ENCODE measurements at regions not wholly inside any gene's neighbourhood (a gene's known extent, or its start where the extent isn't known, plus 50 kb on each side); places are given as distances from the start of the nearest gene placed in this dataset.

DNA sequence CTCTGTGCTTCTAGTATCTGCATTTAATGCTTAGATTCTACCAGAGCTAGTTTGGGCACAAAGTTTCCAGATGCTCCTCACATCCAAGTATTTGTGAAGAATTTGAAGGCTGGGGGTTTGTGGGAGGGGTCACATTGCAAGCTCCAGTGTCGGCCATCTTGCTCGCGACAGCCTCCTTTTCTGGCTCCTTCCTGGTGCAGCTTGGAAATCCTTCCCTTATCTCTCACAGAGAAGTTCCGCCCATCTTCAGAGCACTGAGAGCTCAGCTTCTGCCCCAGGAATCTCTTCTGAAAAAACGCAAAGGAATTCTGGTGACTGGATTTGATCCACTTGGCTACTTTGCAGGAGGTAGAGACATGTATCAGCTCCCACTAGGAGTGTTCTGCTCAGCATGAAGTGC, 497.5 kb downstream of the TBC1D22A start:
- Histone ChIP-seq H4K20me1 (ENCODE audit: low read depth, low read length) (no peaks in the 10 kb centered on the region), H3K9ac (ENCODE audit: low read length) (no peak overlapping the region)
- no peak for TF ChIP-seq EZH2phosphoT487 (conservative IDR thresholded peaks at IDR 0.05; ENCODE audit: low read length)
- TF ChIP-seq, protein P1, sequence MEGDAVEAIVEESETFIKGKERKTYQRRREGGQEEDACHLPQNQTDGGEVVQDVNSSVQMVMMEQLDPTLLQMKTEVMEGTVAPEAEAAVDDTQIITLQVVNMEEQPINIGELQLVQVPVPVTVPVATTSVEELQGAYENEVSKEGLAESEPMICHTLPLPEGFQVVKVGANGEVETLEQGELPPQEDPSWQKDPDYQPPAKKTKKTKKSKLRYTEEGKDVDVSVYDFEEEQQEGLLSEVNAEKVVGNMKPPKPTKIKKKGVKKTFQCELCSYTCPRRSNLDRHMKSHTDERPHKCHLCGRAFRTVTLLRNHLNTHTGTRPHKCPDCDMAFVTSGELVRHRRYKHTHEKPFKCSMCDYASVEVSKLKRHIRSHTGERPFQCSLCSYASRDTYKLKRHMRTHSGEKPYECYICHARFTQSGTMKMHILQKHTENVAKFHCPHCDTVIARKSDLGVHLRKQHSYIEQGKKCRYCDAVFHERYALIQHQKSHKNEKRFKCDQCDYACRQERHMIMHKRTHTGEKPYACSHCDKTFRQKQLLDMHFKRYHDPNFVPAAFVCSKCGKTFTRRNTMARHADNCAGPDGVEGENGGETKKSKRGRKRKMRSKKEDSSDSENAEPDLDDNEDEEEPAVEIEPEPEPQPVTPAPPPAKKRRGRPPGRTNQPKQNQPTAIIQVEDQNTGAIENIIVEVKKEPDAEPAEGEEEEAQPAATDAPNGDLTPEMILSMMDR (IDR thresholded peaks at IDR 0.05; ENCODE audit: insufficient read depth, low read length, poor library complexity, severe bottlenecking): no peak

DNA sequence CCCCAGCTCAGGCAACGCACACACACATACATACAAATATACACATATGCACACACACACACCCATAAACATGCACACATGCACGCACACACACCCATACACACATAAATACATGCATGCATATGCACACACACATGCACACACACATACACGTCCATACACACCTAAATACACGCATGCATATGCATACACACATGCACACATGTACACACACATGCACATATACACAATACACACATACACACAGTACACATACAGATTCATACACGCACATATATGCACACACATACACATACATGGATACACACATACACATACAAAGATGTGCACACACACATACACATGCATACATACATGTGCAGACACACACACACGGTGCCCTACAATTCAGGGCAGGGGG, 496.6 kb downstream of the TBC1D22A start:
- Histone ChIP-seq H4K20me1 (ENCODE audit: low read depth, low read length) (no peaks in the 10 kb centered on the region), H3K9me2 (replicated peaks; ENCODE audit: insufficient read depth, low read length) (no peaks in the 10 kb centered on the region), H3K9me3 (ENCODE audit: insufficient read depth, low read length) (no peaks in the 10 kb centered on the region), H3K9ac (ENCODE audit: low read length) (no peak overlapping the region), H2AFZ (ENCODE audit: low read depth, low read length, severe bottlenecking) (no peak overlapping the region), H3K27me3 (ENCODE audit: low read length) (no peaks in the 10 kb centered on the region), H3K27ac (ENCODE audit: low read depth, low read length) (no peak overlapping the region), H3K36me3 (ENCODE audit: low read length) (no peaks in the 10 kb centered on the region), H3K4me3 (ENCODE audit: insufficient read depth, low read length, poor library complexity, severe bottlenecking) (no peak overlapping the region), H3K79me2 (ENCODE audit: insufficient read depth, low read length) (no peaks in the 10 kb centered on the region), H3K4me2 (ENCODE audit: low read depth, low read length, poor library complexity, severe bottlenecking) (no peak overlapping the region), H3F3A (ENCODE audit: insufficient read depth) (no peaks in the 10 kb centered on the region)
- TF ChIP-seq EZH2phosphoT487 (conservative IDR thresholded peaks at IDR 0.05; ENCODE audit: low read length): no peak
- TF ChIP-seq, protein P1 (IDR thresholded peaks at IDR 0.05; ENCODE audit: insufficient read depth, low read length, poor library complexity, severe bottlenecking): no peak

More for the DNA sequence above, 497.5 kb downstream of the TBC1D22A start:
- Histone ChIP-seq H3K36me3 (ENCODE audit: low read length) (no peaks in the 10 kb centered on the region), H2AFZ (ENCODE audit: low read depth, low read length, severe bottlenecking) (no peak overlapping the region), H3K9me2 (replicated peaks; ENCODE audit: insufficient read depth, low read length) (no peaks in the 10 kb centered on the region), H3F3A (ENCODE audit: insufficient read depth) (no peaks in the 10 kb centered on the region), H3K27me3 (ENCODE audit: low read length) (no peaks in the 10 kb centered on the region), H3K4me3 (ENCODE audit: insufficient read depth, low read length, poor library complexity, severe bottlenecking) (no peak overlapping the region), H3K79me2 (ENCODE audit: insufficient read depth, low read length) (no peaks in the 10 kb centered on the region), H3K4me2 (ENCODE audit: low read depth, low read length, poor library complexity, severe bottlenecking) (no peak overlapping the region), H3K27ac (ENCODE audit: low read depth, low read length) (no peak overlapping the region), H3K9me3 (ENCODE audit: insufficient read depth, low read length) (no peaks in the 10 kb centered on the region)

DNA sequence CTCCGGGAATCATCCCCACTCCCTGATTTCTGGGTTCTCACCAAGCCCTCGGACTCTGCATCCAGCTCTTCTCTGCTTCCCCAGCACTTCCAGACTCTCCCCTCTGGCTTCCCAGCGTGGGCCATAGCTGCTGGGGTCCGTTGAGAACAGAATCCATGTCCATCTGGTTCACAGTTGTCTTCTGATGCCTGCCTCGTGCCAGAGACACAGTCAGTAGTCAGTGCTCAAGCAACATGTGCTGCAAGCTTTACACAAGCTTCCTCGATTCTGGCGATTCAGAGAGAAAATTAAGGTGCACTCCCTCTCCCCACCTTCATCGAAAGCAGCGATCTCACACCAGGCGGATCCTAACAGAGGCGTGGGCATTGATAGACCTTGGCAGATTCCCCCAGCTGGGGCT, 495.5 kb downstream of the TBC1D22A start:
- H3K27me3 ChIP-seq (ENCODE audit: low read length): no peaks in the 10 kb centered on the region
- H3K4me3 ChIP-seq (ENCODE audit: insufficient read depth, low read length, poor library complexity, severe bottlenecking): no peak overlapping the region
- H4K20me1 ChIP-seq (ENCODE audit: low read depth, low read length): no peaks in the 10 kb centered on the region
- H3F3A ChIP-seq (ENCODE audit: insufficient read depth): no peaks in the 10 kb centered on the region
- H3K9ac ChIP-seq (ENCODE audit: low read length): no peak overlapping the region
- no peaks in the 10 kb centered on the region for H3K9me3 ChIP-seq (ENCODE audit: insufficient read depth, low read length)
- H3K9me2 ChIP-seq (replicated peaks; ENCODE audit: insufficient read depth, low read length): no peaks in the 10 kb centered on the region
- no peak overlapping the region for H3K4me2 ChIP-seq (ENCODE audit: low read depth, low read length, poor library complexity, severe bottlenecking)
- no peaks in the 10 kb centered on the region for H3K36me3 ChIP-seq (ENCODE audit: low read length)
- H3K27ac ChIP-seq (ENCODE audit: low read depth, low read length): no peak overlapping the region
- no peak overlapping the region for H2AFZ ChIP-seq (ENCODE audit: low read depth, low read length, severe bottlenecking)
- H3K79me2 ChIP-seq (ENCODE audit: insufficient read depth, low read length): no peaks in the 10 kb centered on the region
- TF ChIP-seq EZH2phosphoT487 (conservative IDR thresholded peaks at IDR 0.05; ENCODE audit: low read length): no peak
- TF ChIP-seq, protein P1 (IDR thresholded peaks at IDR 0.05; ENCODE audit: insufficient read depth, low read length, poor library complexity, severe bottlenecking): no peak
